WI38 (cell line): ENCODE measurements at regions not wholly inside any gene's neighbourhood (a gene's known extent, or its start where the extent isn't known, plus 50 kb on each side); places are given as distances from the start of the nearest gene placed in this dataset.
A peak's percentile ranks its signal among the peaks of the same experiment; 100 is the strongest.

Experiments
- H3K4me3 ChIP-seq: 2 replicates; pipeline ENCODE4 v1.5.1; 2011; ENCODE audit warnings: low read depth, mild to moderate bottlenecking, control low read depth, low read length
- CTCF ChIP-seq: IDR thresholded peaks from 2 replicates; pipeline ENCODE4 v1.5.1; 2012; ENCODE audit warnings: low read depth, mild to moderate bottlenecking, control low read depth, low read length

GRCh38 chr9:93827545-93828330 is 127.4 kb downstream of the BARX1 start:
- peak; percentile 84 for TF ChIP-seq CTCF
- H3K4me3 ChIP-seq: no peak overlapping the region

- TF ChIP-seq CTCF: no peak
- no peak overlapping the region for H3K4me3 ChIP-seq
These were observed 128.1 kb downstream of the BARX1 start for GRCh38 chr9:93826905-93827544.

GRCh38 chr9:93826209-93826608 is 128.9 kb downstream of the BARX1 start:
- TF ChIP-seq CTCF: no peak
- H3K4me3 ChIP-seq: no peak overlapping the region

- no peak for TF ChIP-seq CTCF
These were observed 129.6 kb downstream of the BARX1 start for GRCh38 chr9:93825348-93826115.

GRCh38 chr9:93824386-93825294 is 130.5 kb downstream of the BARX1 start:
- no peak overlapping the region for H3K4me3 ChIP-seq
- TF ChIP-seq CTCF: no peak

More at GRCh38 chr9:93825348-93826115, 129.6 kb downstream of the BARX1 start:
- H3K4me3 ChIP-seq: no peak overlapping the region

- no peak overlapping the region for H3K4me3 ChIP-seq
- TF ChIP-seq CTCF: no peak
These were observed 131.7 kb downstream of the BARX1 start for GRCh38 chr9:93823245-93824072.
